B cell (primary cell): ENCODE measurements at regions not wholly inside any gene's neighbourhood (a gene's known extent, or its start where the extent isn't known, plus 50 kb on each side); places are given as distances from the start of the nearest gene placed in this dataset.

Experiments
- ATAC-seq: fragments of 200-7000 bp; cut with Tn5 transposase; one replicate; pipeline ENCODE4 v1.10.0; 2021; ENCODE audit warnings: low read depth, mild to moderate bottlenecking, moderate number of reproducible peaks, moderate library complexity
- CTCF ChIA-PET: fragments of 350-600 bp; sonication (Branson Sonifier 250); formaldehyde crosslinking; loops from one replicate; lab custom pipeline; 2021; ENCODE audit warnings: antibody characterized with exemption, inconsistent platforms; lab: Charles Lee
- POLR2A ChIA-PET: fragments of 350-600 bp; sonication (Branson Sonifier 250); formaldehyde crosslinking; loops from one replicate; lab custom pipeline; 2021; ENCODE audit warnings: antibody characterized with exemption; lab: Charles Lee
- DNase-seq: peaks from one replicate; pipeline ENCODE4 v3.0.0; 2013
- H2AFZ ChIP-seq: 2 replicates; pipeline ENCODE4 v1.6.1; 2012; ENCODE audit warnings: mild to moderate bottlenecking, low read depth, low read length; ENCODE audit not compliant: insufficient read depth, poor library complexity, severe bottlenecking
- H3K27ac ChIP-seq, 2 donors: 1 replicate in 1 of 2; 2 replicates in 1 of 2; pipeline ENCODE4 v1.5.1; 2012 to 2013; ENCODE audit warnings: low read length in 2 of 2, mild to moderate bottlenecking in 2 of 2, moderate library complexity in 1 of 2
- H3K27me3 ChIP-seq, 4 experiments: fragments of 200-600 bp in 1 of 4; sonication (generic) in 1 of 4; replicated peaks in 1 of 4; 1 replicate in 2 of 4; 2 replicates in 2 of 4; pipeline versions ENCODE4 v1.6.1 to v1.7.0; 2013 to 2016; ENCODE audit warnings: low read length in 3 of 4, mild to moderate bottlenecking in 2 of 4, mixed read lengths in 1 of 4, moderate library complexity in 1 of 4; ENCODE audit not compliant: insufficient read depth in 4 of 4, control insufficient read depth in 3 of 4; ENCODE audit errors: control extremely low read depth in 1 of 4
- H3K36me3 ChIP-seq, 2 experiments: replicated peaks in 1 of 2; 1 replicate in 1 of 2; 2 replicates in 1 of 2; pipeline versions ENCODE4 v1.6.1 to v1.7.1; 2013; ENCODE audit warnings: low read length in 1 of 2; ENCODE audit not compliant: insufficient read depth in 2 of 2, control insufficient read depth in 1 of 2; ENCODE audit errors: control extremely low read depth in 1 of 2, extremely low read depth in 1 of 2
- H3K4me1 ChIP-seq, 2 donors: fragments of 200-600 bp in 1 of 2; sonication (generic) in 1 of 2; 1 replicate in 1 of 2; 2 replicates in 1 of 2; pipeline versions ENCODE4 v1.5.1 to v1.6.1; 2013 to 2017; ENCODE audit warnings: low read length in 2 of 2; ENCODE audit not compliant: control insufficient read depth in 2 of 2, insufficient read depth in 2 of 2
- H3K4me2 ChIP-seq: replicated peaks from 2 replicates; pipeline ENCODE3; 2012; ENCODE audit warnings: mild to moderate bottlenecking, low read depth, low read length; ENCODE audit not compliant: poor library complexity, severe bottlenecking
- H3K4me3 ChIP-seq, 5 experiments: fragments of 200-600 bp in 1 of 5; sonication (generic) in 1 of 5; 1 replicate in 3 of 5; 2 replicates in 2 of 5; pipeline versions ENCODE4 v1.5.1 to v1.7.0; 2011 to 2016; ENCODE audit warnings: low read length in 4 of 5, mild to moderate bottlenecking in 4 of 5, low read depth in 2 of 5, control low read depth in 1 of 5, moderate library complexity in 1 of 5; ENCODE audit not compliant: insufficient read depth in 1 of 5; ENCODE audit errors: control extremely low read depth in 1 of 5, extremely low read depth in 1 of 5
- H3K79me2 ChIP-seq: fragments of 200-600 bp; sonication (generic); one replicate; pipeline ENCODE4 v1.6.0; 2016; ENCODE audit warnings: low read length; ENCODE audit not compliant: control insufficient read depth, insufficient read depth
- H3K9ac ChIP-seq: fragments of 200-600 bp; sonication (generic); 2 replicates; pipeline ENCODE4 v1.6.1; 2017; ENCODE audit warnings: mild to moderate bottlenecking, low read length, moderate library complexity
- H3K9me3 ChIP-seq, 3 donors: one replicate each; pipeline versions ENCODE4 v1.6.1 to v1.7.1; 2013; ENCODE audit warnings: low read length in 2 of 3; ENCODE audit not compliant: control insufficient read depth in 2 of 3, insufficient read depth in 1 of 3; ENCODE audit errors: control extremely low read depth in 1 of 3
- H4K20me1 ChIP-seq: 2 replicates; pipeline ENCODE4 v1.6.0; 2012; ENCODE audit warnings: mild to moderate bottlenecking, low read length; ENCODE audit not compliant: insufficient read depth, control insufficient read depth, poor library complexity, severe bottlenecking
- H3K27ac Mint-ChIP-seq: one replicate; pipeline ENCODE4 v1.8.0; 2021; ENCODE audit warnings: mixed read lengths
- H3K27me3 Mint-ChIP-seq: one replicate; pipeline ENCODE4 v1.8.0; 2021; ENCODE audit warnings: mixed read lengths
- H3K4me1 Mint-ChIP-seq: one replicate; pipeline ENCODE4 v1.8.0; 2021; ENCODE audit warnings: mixed read lengths
- H3K4me3 Mint-ChIP-seq: one replicate; pipeline ENCODE4 v1.8.0; 2021; ENCODE audit warnings: mixed read lengths
- H3K9me3 Mint-ChIP-seq: one replicate; pipeline ENCODE4 v1.8.0; 2022; ENCODE audit warnings: mixed read lengths; ENCODE audit not compliant: insufficient read depth
- CTCF ChIP-seq: fragments of 200-600 bp; IDR thresholded peaks from one replicate; pipeline ENCODE4 v1.8.0; 2022; ENCODE audit warnings: antibody characterized with exemption, mild to moderate bottlenecking
- EZH2 ChIP-seq: IDR thresholded peaks from 2 replicates; pipeline ENCODE4 v1.6.1; 2012; ENCODE audit warnings: borderline replicate concordance, low read depth, mild to moderate bottlenecking, moderate library complexity, low read length; ENCODE audit not compliant: insufficient read depth, poor library complexity, severe bottlenecking
- WGBS: methylation state at CpG from one replicate; pipeline ENCODE4 v1.1.5; 2013; ENCODE audit warnings: missing lambda C conversion rate; ENCODE audit not compliant: insufficient coverage; 5-methylcytosine and 5-hydroxymethylcytosine counted together
- intact Hi-C: fragments of 100-400 bp; cut with micrococcal nuclease; formaldehyde crosslinking; loops from one replicate; pipeline ENCODE4 v1.10.0; 2022

DNA sequence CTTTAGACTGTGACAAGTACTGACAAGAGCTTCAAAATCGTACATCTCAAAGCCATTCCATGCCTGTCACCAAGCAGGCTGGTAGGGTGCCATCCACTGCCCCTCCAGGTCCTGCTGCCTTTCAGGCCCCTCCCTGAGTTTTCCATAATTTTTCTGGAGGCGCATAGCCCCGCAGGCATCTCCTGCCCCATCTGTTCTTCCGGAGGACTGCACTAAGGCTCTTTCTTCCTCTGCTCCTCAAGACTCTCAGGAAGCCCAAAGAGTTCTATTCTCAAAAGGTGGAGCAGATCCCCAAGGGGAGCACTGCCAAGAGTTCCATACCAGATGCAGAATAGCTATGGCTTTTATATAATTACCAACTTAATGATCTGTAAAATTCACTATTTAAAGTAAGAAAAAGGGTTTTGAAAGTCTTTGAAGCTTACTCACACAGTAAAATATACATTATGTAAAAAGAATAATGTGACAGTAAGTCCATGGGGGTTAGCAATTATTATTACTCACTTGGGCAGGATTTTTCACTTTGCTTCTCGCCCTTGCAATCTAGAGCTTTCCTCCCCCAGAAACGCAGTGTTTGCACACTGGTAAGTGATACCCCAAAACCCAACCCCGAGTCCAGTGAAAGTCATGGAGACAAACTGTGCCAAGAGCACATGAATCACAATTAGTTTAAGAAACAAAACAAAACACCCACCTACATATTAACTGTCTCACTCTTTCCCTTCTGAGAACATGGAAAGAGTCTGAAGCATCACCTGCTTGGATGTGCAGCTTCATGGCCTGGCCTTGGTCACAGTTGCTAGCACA, 114.1 kb upstream of the DAPK1 start:
- Mint-ChIP-seq H3K27ac (no peak overlapping the region), H3K4me1 (no peaks in the 10 kb centered on the region), H3K9me3 (no peaks in the 10 kb centered on the region), H3K4me3 (no peak overlapping the region), H3K27me3 (no peaks in the 10 kb centered on the region)
- Histone ChIP-seq H3K4me1 (no peaks in the 10 kb centered on the region), H3K4me3 (no peak overlapping the region), H3K9me3 (peaks cover 0 to 9% (median 0%) of the 10 kb centered on the region in 3 donors), H3K4me2 (no peak overlapping the region), H3K27me3 (no peaks in the 10 kb centered on the region), H4K20me1 (no peaks in the 10 kb centered on the region), H3K27ac (no peak overlapping the region), H3K79me2 (no peaks in the 10 kb centered on the region), H2AFZ (no peak overlapping the region), H3K36me3 (no peaks in the 10 kb centered on the region), H3K9ac (no peak overlapping the region)
- ATAC-seq (no peak), DNase-seq (no peak)
- CTCF ChIA-PET = no interaction called here
- intact Hi-C loops = no loop called here
- POLR2A ChIA-PET = no interaction called here
- TF ChIP-seq CTCF (no peak), EZH2 (no peak)
- WGBS = 89% methylated on average over 6 of the region's 7 CpGs

- Histone ChIP-seq H2AFZ (no peak overlapping the region), H3K4me1 (no peaks in the 10 kb centered on the region), H3K9me3 (peaks cover 0 to 9% (median 0%) of the 10 kb centered on the region in 3 donors), H3K4me3 (no peak overlapping the region), H3K27ac (no peak overlapping the region), H4K20me1 (no peaks in the 10 kb centered on the region), H3K4me2 (no peak overlapping the region), H3K79me2 (no peaks in the 10 kb centered on the region), H3K36me3 (no peaks in the 10 kb centered on the region), H3K27me3 (no peaks in the 10 kb centered on the region), H3K9ac (no peak overlapping the region)
- no CpG with 5 or more reads among the region's 2 CpGs for WGBS
- Mint-ChIP-seq H3K27me3 (no peaks in the 10 kb centered on the region), H3K4me1 (no peaks in the 10 kb centered on the region), H3K9me3 (no peaks in the 10 kb centered on the region), H3K27ac (no peak overlapping the region), H3K4me3 (no peak overlapping the region)
- no peak for DNase-seq
- ChIA-PET POLR2A (no interaction called here), CTCF (no interaction called here)
- intact Hi-C loops = no loop called here
- TF ChIP-seq CTCF = no peak
- TF ChIP-seq EZH2 = no peak
- no peak for ATAC-seq
These were observed 111.1 kb upstream of the DAPK1 start for GRCh38 chr9:87386490-87387025.
